Right cardiac atrium (tissue), 5 donors: ENCODE measurements at regions not wholly inside any gene's neighbourhood (a gene's known extent, or its start where the extent isn't known, plus 50 kb on each side); places are given as distances from the start of the nearest gene placed in this dataset.

ENCODE experiments used
- ATAC-seq, 2 donors: fragments of 200-7000 bp; cut with Tn5 transposase; one replicate each; pipeline versions ENCODE4 v1.8.0 to v1.9.1; 2020; ENCODE audit warnings: moderate library complexity in 2 of 2, mild to moderate bottlenecking in 1 of 2
- DNase-seq, 3 donors: peaks; one replicate each; pipeline ENCODE4 v3.0.0-alpha.2; 2020
- H3K27ac ChIP-seq: one replicate; pipeline ENCODE4 v1.5.1; 2013; ENCODE audit warnings: mild to moderate bottlenecking, low read length, control low read depth, moderate library complexity
- H3K27me3 ChIP-seq: one replicate; pipeline ENCODE4 v1.6.1; 2013; ENCODE audit not compliant: control insufficient read depth, insufficient read depth
- H3K4me1 ChIP-seq: one replicate; pipeline ENCODE4 v1.6.1; 2013; ENCODE audit warnings: low read length; ENCODE audit not compliant: control insufficient read depth, insufficient read depth
- H3K4me3 ChIP-seq: one replicate; pipeline ENCODE4 v1.5.1; 2013; ENCODE audit warnings: low read length, control low read depth
- H3K9me3 ChIP-seq: one replicate; pipeline ENCODE4 v1.6.1; 2013; ENCODE audit warnings: low read length; ENCODE audit not compliant: control insufficient read depth
- whole genome bisulfite sequencing: extraction: QIAGEN DNeasy Blood & Tissue Kit; methylation state at CpG from one replicate; pipeline ENCODE4 v1.1.7; 2013; 5-methylcytosine and 5-hydroxymethylcytosine counted together
- intact Hi-C, 4 donors: fragments of 100-400 bp; cut with DNase I; formaldehyde crosslinking; loops; one replicate each; pipeline versions ENCODE4 v1.11.0 to v1.14.0; 2022 to 2023
- donor health status: healthy with polysubstance abuse.
- donor health status: DM: no; HTN: yes; CAD: no.
- donor health status: DM: no; HTN: no; CAD: no.
- donor health status: DM: no; HTN: yes; CAD: no; lungs with severe emphysema.
- donor health status: DM: yes; HTN: yes; CAD: no.

GRCh38 chr20:47950913-47951283 lies 165.6 kb upstream of the SULF2 start:
- ATAC-seq: no peak
- Histone ChIP-seq H3K27ac (no peak overlapping the region), H3K27me3 (no peaks in the 10 kb centered on the region), H3K4me1 (no peaks in the 10 kb centered on the region), H3K9me3 (no peaks in the 10 kb centered on the region), H3K4me3 (no peak overlapping the region)
- intact Hi-C loops: no loop called here
- DNase-seq: no peak
- 97% methylated on average over 24 of the region's 24 CpGs for WGBS

- peak in 1 of 2 donors; percentile 45 for ATAC-seq
- H3K27ac ChIP-seq: no peak overlapping the region
- intact Hi-C loops: no loop called here
- WGBS: 71% methylated on average over 11 of the region's 11 CpGs
- H3K4me1 ChIP-seq: no peaks in the 10 kb centered on the region
- no peaks in the 10 kb centered on the region for H3K9me3 ChIP-seq
- no peak for DNase-seq
- H3K27me3 ChIP-seq: no peaks in the 10 kb centered on the region
- H3K4me3 ChIP-seq: no peak overlapping the region
These were observed 165.0 kb upstream of the SULF2 start for GRCh38 chr20:47950124-47950912.

GRCh38 chr20:47949230-47949629 lies 163.9 kb upstream of the SULF2 start:
- no peaks in the 10 kb centered on the region for H3K4me1 ChIP-seq
- WGBS: 73% methylated on average over 6 of the region's 6 CpGs
- H3K27ac ChIP-seq: no peak overlapping the region
- H3K9me3 ChIP-seq: no peaks in the 10 kb centered on the region
- DNase-seq (no peak), ATAC-seq (no peak)
- intact Hi-C loops: no loop called here
- H3K4me3 ChIP-seq: no peak overlapping the region
- no peaks in the 10 kb centered on the region for H3K27me3 ChIP-seq

GRCh38 chr20:47944682-47945081 lies 159.4 kb upstream of the SULF2 start:
- DNase-seq (no peak), ATAC-seq (no peak)
- H3K9me3 ChIP-seq: no peaks in the 10 kb centered on the region
- H3K4me3 ChIP-seq: no peak overlapping the region
- H3K4me1 ChIP-seq: no peaks in the 10 kb centered on the region
- no peaks in the 10 kb centered on the region for H3K27me3 ChIP-seq
- intact Hi-C loops: no loop called here
- no peak overlapping the region for H3K27ac ChIP-seq
- WGBS: 88% methylated on average over 6 of the region's 6 CpGs

GRCh38 chr20:47941869-47942268 lies 156.6 kb upstream of the SULF2 start:
- ATAC-seq (no peak), DNase-seq (no peak)
- Histone ChIP-seq H3K4me1 (no peaks in the 10 kb centered on the region), H3K27ac (no peak overlapping the region), H3K27me3 (no peaks in the 10 kb centered on the region), H3K9me3 (no peaks in the 10 kb centered on the region), H3K4me3 (no peak overlapping the region)
- intact Hi-C loops: no loop called here
- 98% methylated on average over 2 of the region's 2 CpGs for WGBS

- ATAC-seq (no peak), DNase-seq (no peak)
- intact Hi-C loops: no loop called here
- Histone ChIP-seq H3K4me3 (no peak overlapping the region), H3K27me3 (no peaks in the 10 kb centered on the region), H3K27ac (no peak overlapping the region), H3K9me3 (no peaks in the 10 kb centered on the region), H3K4me1 (no peaks in the 10 kb centered on the region)
- WGBS: 88% methylated on average over 8 of the region's 8 CpGs
These were observed 155.0 kb upstream of the SULF2 start for GRCh38 chr20:47940101-47940813.

- Histone ChIP-seq H3K27me3 (no peaks in the 10 kb centered on the region), H3K4me1 (no peaks in the 10 kb centered on the region), H3K4me3 (no peak overlapping the region), H3K9me3 (no peaks in the 10 kb centered on the region), H3K27ac (no peak overlapping the region)
- no peak for ATAC-seq
- DNase-seq: no peak
- 78% methylated on average over 6 of the region's 6 CpGs for WGBS
- intact Hi-C loops: no loop called here
These were observed 151.3 kb upstream of the SULF2 start for GRCh38 chr20:47936612-47937011.

- ATAC-seq: no peak
- intact Hi-C loops: no loop called here
- no peak for DNase-seq
- no peaks in the 10 kb centered on the region for H3K27me3 ChIP-seq
- H3K4me1 ChIP-seq: no peaks in the 10 kb centered on the region
- H3K27ac ChIP-seq: no peak overlapping the region
- no peak overlapping the region for H3K4me3 ChIP-seq
- WGBS: 79% methylated on average over 5 of the region's 5 CpGs
- no peaks in the 10 kb centered on the region for H3K9me3 ChIP-seq
These were observed 149.5 kb upstream of the SULF2 start for GRCh38 chr20:47934761-47935160.

- no peaks in the 10 kb centered on the region for H3K27me3 ChIP-seq
- no peak overlapping the region for H3K27ac ChIP-seq
- H3K4me3 ChIP-seq: no peak overlapping the region
- intact Hi-C loops: no loop called here
- no peak for ATAC-seq
- WGBS: 88% methylated on average over 7 of the region's 7 CpGs
- H3K9me3 ChIP-seq: no peaks in the 10 kb centered on the region
- H3K4me1 ChIP-seq: no peaks in the 10 kb centered on the region
- no peak for DNase-seq
These were observed 146.2 kb upstream of the SULF2 start for GRCh38 chr20:47931443-47931842.

- H3K9me3 ChIP-seq: no peaks in the 10 kb centered on the region
- ATAC-seq (no peak), DNase-seq (no peak)
- no peaks in the 10 kb centered on the region for H3K27me3 ChIP-seq
- no peaks in the 10 kb centered on the region for H3K4me1 ChIP-seq
- WGBS: 94% methylated on average over 2 of the region's 2 CpGs
- no peak overlapping the region for H3K27ac ChIP-seq
- H3K4me3 ChIP-seq: no peak overlapping the region
- intact Hi-C loops: no loop called here
These were observed 145.7 kb upstream of the SULF2 start for GRCh38 chr20:47931002-47931401.

GRCh38 chr20:47929368-47930115 lies 144.3 kb upstream of the SULF2 start:
- Histone ChIP-seq H3K9me3 (peaks cover 2% of the 10 kb centered on the region), H3K27me3 (no peaks in the 10 kb centered on the region), H3K27ac (no peak overlapping the region), H3K4me3 (no peak overlapping the region), H3K4me1 (no peaks in the 10 kb centered on the region)
- DNase-seq: no peak
- WGBS: 58% methylated on average over 6 of the region's 6 CpGs
- intact Hi-C loops: no loop called here
- peak in 1 of 2 donors; percentile 42 for ATAC-seq
